Aorta (tissue), 5 donors: ENCODE measurements at regions not wholly inside any gene's neighbourhood (a gene's known extent, or its start where the extent isn't known, plus 50 kb on each side); places are given as distances from the start of the nearest gene placed in this dataset.

ENCODE experiments used
- ATAC-seq: fragments of 200-7000 bp; cut with Tn5 transposase; one replicate; pipeline ENCODE4 v1.9.1; 2022; ENCODE audit warnings: moderate library complexity; ENCODE audit not compliant: low FRiP score
- DNase-seq, 2 donors: peaks; one replicate each; pipeline ENCODE4 v3.0.0-alpha.2; 2020
- H3K27ac ChIP-seq, 2 donors: one replicate each; pipeline ENCODE4 v1.5.1; 2013; ENCODE audit warnings: low read length in 2 of 2, mild to moderate bottlenecking in 2 of 2, moderate library complexity in 2 of 2, control low read depth in 1 of 2, inconsistent platforms in 1 of 2, low read depth in 1 of 2
- H3K27me3 ChIP-seq, 2 donors: one replicate each; pipeline ENCODE4 v1.6.1; 2013; ENCODE audit warnings: control low read depth in 1 of 2, low read length in 1 of 2, mild to moderate bottlenecking in 1 of 2, moderate library complexity in 1 of 2; ENCODE audit not compliant: insufficient read depth in 2 of 2, control insufficient read depth in 1 of 2
- H3K36me3 ChIP-seq, 2 donors: one replicate each; pipeline ENCODE4 v1.6.1; 2013; ENCODE audit warnings: control low read depth in 1 of 2, low read length in 1 of 2, mild to moderate bottlenecking in 1 of 2; ENCODE audit not compliant: insufficient read depth in 2 of 2, control insufficient read depth in 1 of 2
- H3K4me1 ChIP-seq, 2 donors: one replicate each; pipeline ENCODE4 v1.6.1; 2013; ENCODE audit warnings: low read length in 2 of 2, control low read depth in 1 of 2, mild to moderate bottlenecking in 1 of 2, moderate library complexity in 1 of 2; ENCODE audit not compliant: insufficient read depth in 2 of 2, control insufficient read depth in 1 of 2
- H3K4me3 ChIP-seq, 2 donors: one replicate each; pipeline ENCODE4 v1.5.1; 2013; ENCODE audit warnings: low read length in 2 of 2, control low read depth in 1 of 2, mild to moderate bottlenecking in 1 of 2
- H3K9me3 ChIP-seq: one replicate; pipeline ENCODE4 v1.6.1; 2013; ENCODE audit warnings: mild to moderate bottlenecking, low read length; ENCODE audit not compliant: control insufficient read depth
- WGBS, 2 donors: extraction: QIAGEN DNeasy Blood & Tissue Kit; methylation state at CpG; one replicate each; pipeline ENCODE4 v1.1.7; 2013; 5-methylcytosine and 5-hydroxymethylcytosine counted together
- intact Hi-C, 2 donors: fragments of 100-400 bp; cut with DNase I; formaldehyde crosslinking; loops; one replicate each; pipeline versions ENCODE4 v1.14.2 to v1.15.0; 2022
- donor health status: healthy with polysubstance abuse.
- donor health status: Bipolar disorder and iron deficiency.
- donor health status: DM: no; HTN: no; CAD: no.
- donor health status: DM: no; HTN: no; CAD: no.
- donor health status: DM: yes; HTN: yes; CAD: no.

- H3K4me1 ChIP-seq: peaks cover 0 to 9% of the 10 kb centered on the region in 2 donors
- no peak for ATAC-seq
Observed at GRCh38 chr6:71476872-71477271, 188.3 kb downstream of the OGFRL1 start.

GRCh38 chr6:71478834-71479541, 190.4 kb downstream of the OGFRL1 start:
- intact Hi-C loops: no loop called here
- Histone ChIP-seq H3K4me1 (peaks cover 0 to 9% of the 10 kb centered on the region in 2 donors), H3K27me3 (no peaks in the 10 kb centered on the region), H3K9me3 (no peaks in the 10 kb centered on the region), H3K36me3 (no peaks in the 10 kb centered on the region), H3K4me3 (no peak overlapping the region), H3K27ac (no peak overlapping the region)
- ATAC-seq (peak; percentile 56), DNase-seq (no peak)
- WGBS, 2 donors: 31 to 46% methylated on average over 2 of the region's 2 CpGs

More at GRCh38 chr6:71476872-71477271, 188.3 kb downstream of the OGFRL1 start:
- no peaks in the 10 kb centered on the region for H3K9me3 ChIP-seq
- H3K27me3 ChIP-seq: no peaks in the 10 kb centered on the region
- intact Hi-C loops: no loop called here
- H3K36me3 ChIP-seq: no peaks in the 10 kb centered on the region
- no peak for DNase-seq
- H3K4me3 ChIP-seq: no peak overlapping the region
- 64 to 72% methylated on average over 2 of the region's 2 CpGs for WGBS, 2 donors
- no peak overlapping the region for H3K27ac ChIP-seq

GRCh38 chr6:71480577-71480976, 192.0 kb downstream of the OGFRL1 start:
- Histone ChIP-seq H3K4me1 (peaks cover 0 to 9% of the 10 kb centered on the region in 2 donors), H3K36me3 (no peaks in the 10 kb centered on the region), H3K27me3 (no peaks in the 10 kb centered on the region), H3K9me3 (no peaks in the 10 kb centered on the region), H3K4me3 (no peak overlapping the region), H3K27ac (no peak overlapping the region)
- DNase-seq (no peak), ATAC-seq (no peak)
- 78 to 88% methylated on average over 1 of the region's 1 CpG for WGBS, 2 donors
- intact Hi-C loops: no loop called here

- Histone ChIP-seq H3K4me1 (peaks cover 0 to 9% of the 10 kb centered on the region in 2 donors), H3K27me3 (no peaks in the 10 kb centered on the region), H3K27ac (no peak overlapping the region), H3K9me3 (no peaks in the 10 kb centered on the region), H3K36me3 (no peaks in the 10 kb centered on the region), H3K4me3 (no peak overlapping the region)
- 94 to 96% methylated on average over 1 of the region's 1 CpG for WGBS, 2 donors
- ATAC-seq (no peak), DNase-seq (no peak)
- intact Hi-C loops: no loop called here
Observed at GRCh38 chr6:71481011-71481410, 192.4 kb downstream of the OGFRL1 start.

- Histone ChIP-seq H3K4me1 (peaks cover 0 to 9% of the 10 kb centered on the region in 2 donors), H3K36me3 (no peaks in the 10 kb centered on the region), H3K9me3 (no peaks in the 10 kb centered on the region), H3K27me3 (no peaks in the 10 kb centered on the region), H3K27ac (no peak overlapping the region), H3K4me3 (no peak overlapping the region)
- DNase-seq: no peak
- intact Hi-C loops: no loop called here
- no peak for ATAC-seq
Observed at GRCh38 chr6:71481801-71482200, 193.2 kb downstream of the OGFRL1 start.

GRCh38 chr6:71482742-71483141, 194.1 kb downstream of the OGFRL1 start:
- no peaks in the 10 kb centered on the region for H3K9me3 ChIP-seq
- H3K36me3 ChIP-seq: no peaks in the 10 kb centered on the region
- H3K27ac ChIP-seq: no peak overlapping the region
- H3K4me1 ChIP-seq: peaks cover 0 to 9% of the 10 kb centered on the region in 2 donors
- H3K27me3 ChIP-seq: no peaks in the 10 kb centered on the region
- H3K4me3 ChIP-seq: no peak overlapping the region
- DNase-seq (no peak), ATAC-seq (no peak)
- 77 to 89% methylated on average over 2 of the region's 2 CpGs for WGBS, 2 donors
- intact Hi-C loops: no loop called here

GRCh38 chr6:71486461-71486860, 197.8 kb downstream of the OGFRL1 start:
- no peak for ATAC-seq
- peak overlapping the region; percentile 13 to 76 for H3K27ac ChIP-seq

GRCh38 chr6:71488186-71488585, 199.6 kb downstream of the OGFRL1 start:
- ATAC-seq (no peak), DNase-seq (no peak)
- Histone ChIP-seq H3K4me3 (no peak overlapping the region), H3K9me3 (no peaks in the 10 kb centered on the region), H3K36me3 (no peaks in the 10 kb centered on the region), H3K27ac (no peak overlapping the region), H3K27me3 (no peaks in the 10 kb centered on the region), H3K4me1 (peaks cover 0 to 2% of the 10 kb centered on the region in 2 donors)
- WGBS, 2 donors: 54 to 57% methylated on average over 4 of the region's 4 CpGs
- intact Hi-C loops: no loop called here

More at GRCh38 chr6:71486461-71486860, 197.8 kb downstream of the OGFRL1 start:
- WGBS, 2 donors: 36 to 41% methylated on average over 2 of the region's 2 CpGs
- Histone ChIP-seq H3K27me3 (no peaks in the 10 kb centered on the region), H3K4me1 (peaks cover 0 to 2% of the 10 kb centered on the region in 2 donors), H3K4me3 (no peak overlapping the region), H3K9me3 (no peaks in the 10 kb centered on the region), H3K36me3 (no peaks in the 10 kb centered on the region)
- DNase-seq: no peak
- intact Hi-C loops: no loop called here

- Histone ChIP-seq H3K27me3 (no peaks in the 10 kb centered on the region), H3K36me3 (no peaks in the 10 kb centered on the region), H3K27ac (peak overlapping the region in 1 of 2 donors; percentile 10), H3K4me3 (no peak overlapping the region), H3K4me1 (peaks cover 0 to 2% of the 10 kb centered on the region in 2 donors), H3K9me3 (no peaks in the 10 kb centered on the region)
- WGBS, 2 donors: 15 to 18% methylated on average over 3 of the region's 3 CpGs
- intact Hi-C loops: no loop called here
- ATAC-seq (no peak), DNase-seq (peak; percentile 54 to 79)
Observed at GRCh38 chr6:71489736-71490135, 201.1 kb downstream of the OGFRL1 start.
